Spinal cord (tissue), 9 donors: ENCODE measurements at regions not wholly inside any gene's neighbourhood (a gene's known extent, or its start where the extent isn't known, plus 50 kb on each side); places are given as distances from the start of the nearest gene placed in this dataset.

ENCODE experiments used
- DNase-seq, 6 donors: peaks; one replicate each; pipeline versions ENCODE4 v3.0.0 to v3.0.0-alpha.2; 2013 to 2015; ENCODE audit warnings: low spot score in 6 of 6, low read depth in 4 of 6
- H3K27ac ChIP-seq: one replicate; pipeline ENCODE4 v1.5.1; 2013; ENCODE audit warnings: low read depth, low read length, control low read depth
- H3K27me3 ChIP-seq: one replicate; pipeline ENCODE4 v1.6.1; 2013; ENCODE audit warnings: low read length; ENCODE audit not compliant: control insufficient read depth, insufficient read depth
- H3K36me3 ChIP-seq: one replicate; pipeline ENCODE4 v1.6.1; 2013; ENCODE audit warnings: low read length; ENCODE audit not compliant: control insufficient read depth, insufficient read depth
- H3K4me1 ChIP-seq: one replicate; pipeline ENCODE4 v1.6.1; 2013; ENCODE audit warnings: low read length; ENCODE audit not compliant: control insufficient read depth, insufficient read depth
- H3K4me3 ChIP-seq: one replicate; pipeline ENCODE4 v1.5.1; 2013; ENCODE audit warnings: low read depth, low read length, control low read depth
- H3K9me3 ChIP-seq: one replicate; pipeline ENCODE4 v1.6.1; 2013; ENCODE audit warnings: low read length; ENCODE audit not compliant: control insufficient read depth, insufficient read depth
- WGBS: methylation state at CpG from one replicate; pipeline ENCODE4 v1.1.5; 2013; ENCODE audit warnings: missing lambda C conversion rate; ENCODE audit not compliant: insufficient coverage; 5-methylcytosine and 5-hydroxymethylcytosine counted together
- donor health status: healthy.

GRCh38 chr18:34959211-34959829 lies 81.9 kb upstream of the MAPRE2 start:
- Histone ChIP-seq H3K4me3 (no peak overlapping the region), H3K27me3 (no peaks in the 10 kb centered on the region), H3K9me3 (no peaks in the 10 kb centered on the region), H3K4me1 (no peaks in the 10 kb centered on the region), H3K36me3 (no peaks in the 10 kb centered on the region), H3K27ac (no peak overlapping the region)
- no peak for DNase-seq
- WGBS, result 78% methylated on average over 1 of the region's 1 CpG

GRCh38 chr18:34959989-34960388 lies 81.2 kb upstream of the MAPRE2 start:
- DNase-seq, result no peak
- Histone ChIP-seq H3K36me3 (no peaks in the 10 kb centered on the region), H3K9me3 (no peaks in the 10 kb centered on the region), H3K4me1 (no peaks in the 10 kb centered on the region), H3K27me3 (no peaks in the 10 kb centered on the region), H3K27ac (no peak overlapping the region), H3K4me3 (no peak overlapping the region)
- WGBS, result 89% methylated on average over 3 of the region's 4 CpGs

- WGBS, result 38% methylated on average over 1 of the region's 1 CpG
- Histone ChIP-seq H3K27me3 (no peaks in the 10 kb centered on the region), H3K36me3 (no peaks in the 10 kb centered on the region), H3K4me1 (no peaks in the 10 kb centered on the region), H3K27ac (no peak overlapping the region), H3K4me3 (no peak overlapping the region), H3K9me3 (no peaks in the 10 kb centered on the region)
- DNase-seq, result peak in 2 of 6 donors; percentile 21 to 60
Measured at GRCh38 chr18:34965108-34965507, 76.1 kb upstream of the MAPRE2 start.

- Histone ChIP-seq H3K36me3 (no peaks in the 10 kb centered on the region), H3K27me3 (no peaks in the 10 kb centered on the region), H3K4me3 (no peak overlapping the region), H3K27ac (no peak overlapping the region), H3K9me3 (no peaks in the 10 kb centered on the region), H3K4me1 (no peaks in the 10 kb centered on the region)
- peak in 1 of 6 donors; percentile 82 for DNase-seq
- WGBS, result no CpG with 5 or more reads among the region's 1 CpG
Measured at GRCh38 chr18:34965566-34965965, 75.6 kb upstream of the MAPRE2 start.

- H3K9me3 ChIP-seq, result no peaks in the 10 kb centered on the region
- H3K36me3 ChIP-seq, result no peaks in the 10 kb centered on the region
- no peak for DNase-seq
- no peaks in the 10 kb centered on the region for H3K4me1 ChIP-seq
- no peaks in the 10 kb centered on the region for H3K27me3 ChIP-seq
- 68% methylated on average over 3 of the region's 3 CpGs for WGBS
- H3K27ac ChIP-seq, result no peak overlapping the region
- H3K4me3 ChIP-seq, result no peak overlapping the region
Measured at GRCh38 chr18:34970106-34970505, 71.1 kb upstream of the MAPRE2 start.

- Histone ChIP-seq H3K4me3 (no peak overlapping the region), H3K36me3 (no peaks in the 10 kb centered on the region), H3K9me3 (no peaks in the 10 kb centered on the region), H3K27ac (no peak overlapping the region), H3K27me3 (no peaks in the 10 kb centered on the region), H3K4me1 (no peaks in the 10 kb centered on the region)
- no peak for DNase-seq
- WGBS, result no CpG with 5 or more reads among the region's 1 CpG
Measured at GRCh38 chr18:34971313-34971712, 69.9 kb upstream of the MAPRE2 start.

- 100% methylated on average over 1 of the region's 2 CpGs for WGBS
- H3K9me3 ChIP-seq, result no peaks in the 10 kb centered on the region
- no peak overlapping the region for H3K4me3 ChIP-seq
- H3K27ac ChIP-seq, result no peak overlapping the region
- H3K4me1 ChIP-seq, result peaks cover 12% of the 10 kb centered on the region
- H3K27me3 ChIP-seq, result peaks cover 4% of the 10 kb centered on the region
- H3K36me3 ChIP-seq, result no peaks in the 10 kb centered on the region
- DNase-seq, result no peak
Measured at GRCh38 chr18:34972765-34973414, 68.3 kb upstream of the MAPRE2 start.

- peak in 2 of 6 donors; percentile 14 to 42 for DNase-seq
- Histone ChIP-seq H3K36me3 (no peaks in the 10 kb centered on the region), H3K27me3 (peaks cover 6% of the 10 kb centered on the region), H3K4me1 (peaks cover 20% of the 10 kb centered on the region), H3K9me3 (no peaks in the 10 kb centered on the region), H3K27ac (no peak overlapping the region), H3K4me3 (peak overlapping the region; percentile 90)
- 23% methylated on average over 5 of the region's 10 CpGs for WGBS
Measured at GRCh38 chr18:34976123-34976522, 65.1 kb upstream of the MAPRE2 start.

- no peak for DNase-seq
Measured at GRCh38 chr18:34976534-34976898, 64.7 kb upstream of the MAPRE2 start.

More at GRCh38 chr18:34976534-34976898, 64.7 kb upstream of the MAPRE2 start:
- H3K27ac ChIP-seq, result no peak overlapping the region
- H3K9me3 ChIP-seq, result no peaks in the 10 kb centered on the region
- H3K36me3 ChIP-seq, result no peaks in the 10 kb centered on the region
- peaks cover 20% of the 10 kb centered on the region for H3K4me1 ChIP-seq
- WGBS, result under 1% methylated on average over 19 of the region's 19 CpGs
- H3K4me3 ChIP-seq, result peak overlapping the region; percentile 90
- peaks cover 6% of the 10 kb centered on the region for H3K27me3 ChIP-seq
